ENCODE measurements at regions not wholly inside any gene's neighbourhood (a gene's known extent, or its start where the extent isn't known, plus 50 kb on each side); places are given as distances from the start of the nearest gene placed in this dataset.

DNA sequence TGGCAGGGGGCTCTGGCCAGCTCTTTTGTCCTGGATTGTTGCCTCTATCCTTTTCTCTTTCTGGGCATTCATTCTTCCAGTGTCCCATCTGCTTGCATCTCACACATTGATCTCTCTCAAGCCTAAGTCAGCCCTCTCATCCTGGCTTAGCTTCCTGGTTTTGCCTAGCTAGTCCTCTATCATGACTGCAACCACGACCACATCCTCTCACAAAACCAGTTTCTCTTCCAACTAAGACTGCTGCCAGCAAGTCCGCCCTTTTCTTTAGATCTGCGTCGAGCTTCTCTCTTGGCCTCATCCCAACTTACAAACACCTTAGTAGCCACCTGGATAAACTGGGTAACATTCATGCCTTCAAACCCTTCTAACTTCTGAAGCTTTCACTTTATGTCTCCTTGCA is 212.2 kb upstream of the HTR2A start:
- DNase-seq = no peak

DNA sequence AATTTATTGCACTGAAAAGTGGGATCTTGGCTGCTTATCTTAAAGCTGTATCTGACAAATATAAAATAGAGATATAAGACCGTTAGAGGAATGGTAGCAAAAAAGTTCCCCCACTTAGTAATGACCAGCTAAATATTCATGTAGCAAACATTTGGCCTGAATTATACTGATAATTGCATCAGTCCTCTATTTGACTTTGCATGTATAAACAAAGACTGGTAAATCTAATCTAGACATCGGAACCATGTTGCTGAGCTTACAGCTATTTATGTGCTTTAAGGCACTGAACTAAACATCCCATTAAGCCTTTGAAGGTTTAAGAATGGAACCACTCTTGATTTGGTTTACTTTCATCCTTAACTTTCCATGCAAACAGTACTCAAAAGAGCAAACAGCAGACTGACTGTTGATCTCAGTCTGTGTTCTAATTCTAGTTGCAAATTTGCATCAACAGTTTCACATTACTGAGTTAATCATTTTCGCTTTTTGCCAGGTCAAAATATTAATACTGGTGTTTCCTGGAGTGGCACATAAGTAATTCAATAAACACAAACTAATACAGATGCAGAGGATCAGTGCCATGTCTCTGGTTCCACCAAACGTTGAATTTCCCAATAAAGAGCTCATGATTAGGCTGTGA is 203.5 kb upstream of the HTR2A start:
- DNase-seq = no peak

DNA sequence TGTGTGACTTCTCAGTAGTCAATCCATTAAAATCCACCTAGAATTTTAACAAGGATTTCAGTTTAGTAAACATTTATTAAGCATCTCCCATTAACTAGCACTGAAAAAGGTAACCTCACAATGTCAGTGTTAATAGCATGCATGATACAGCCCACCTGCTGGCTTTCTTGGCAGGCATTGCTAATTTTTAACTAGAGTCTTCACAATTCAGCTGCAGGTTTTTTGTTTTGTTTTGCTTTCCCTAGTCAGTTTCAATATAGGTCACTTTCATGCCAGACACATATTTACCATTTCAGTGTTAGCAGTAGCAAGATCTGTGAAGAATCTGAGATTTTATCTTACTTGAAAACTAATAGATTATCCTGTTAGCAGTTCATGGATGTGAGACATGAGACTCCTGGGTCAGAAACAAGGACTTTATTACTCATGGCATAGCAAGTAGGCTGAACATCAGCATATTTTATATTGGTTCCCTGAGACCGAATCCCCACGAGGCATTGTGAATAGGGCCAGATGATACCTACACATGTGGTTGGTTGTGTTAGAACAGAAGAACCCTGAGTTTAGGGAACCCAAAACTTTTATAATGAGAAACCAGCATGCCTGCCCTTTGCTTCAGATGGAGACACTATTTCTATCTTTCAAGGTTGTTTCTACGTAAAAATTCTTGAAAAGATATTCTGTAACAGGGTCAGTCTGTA is 198.0 kb upstream of the HTR2A start:
- DNase-seq = no peak

DNA sequence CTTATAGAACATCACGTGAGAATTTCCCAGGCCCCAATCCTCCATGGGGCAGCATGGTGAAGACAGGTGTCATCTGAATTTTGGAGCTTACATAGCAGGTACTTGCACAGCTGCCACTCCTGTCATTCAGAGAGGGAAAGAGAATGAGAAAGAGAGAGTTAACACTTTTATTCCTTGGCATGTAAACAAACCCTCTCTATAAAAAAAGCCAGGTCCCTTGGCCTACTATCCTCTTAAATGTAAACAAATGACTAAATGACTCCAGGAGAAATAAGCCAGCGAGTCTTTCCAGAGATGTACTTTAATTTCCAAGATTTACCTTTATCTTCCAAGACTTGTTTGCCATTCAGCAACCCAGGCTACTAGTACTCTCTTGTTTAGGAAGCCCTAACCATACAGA is 195.3 kb upstream of the HTR2A start:
- no peak for DNase-seq

DNA sequence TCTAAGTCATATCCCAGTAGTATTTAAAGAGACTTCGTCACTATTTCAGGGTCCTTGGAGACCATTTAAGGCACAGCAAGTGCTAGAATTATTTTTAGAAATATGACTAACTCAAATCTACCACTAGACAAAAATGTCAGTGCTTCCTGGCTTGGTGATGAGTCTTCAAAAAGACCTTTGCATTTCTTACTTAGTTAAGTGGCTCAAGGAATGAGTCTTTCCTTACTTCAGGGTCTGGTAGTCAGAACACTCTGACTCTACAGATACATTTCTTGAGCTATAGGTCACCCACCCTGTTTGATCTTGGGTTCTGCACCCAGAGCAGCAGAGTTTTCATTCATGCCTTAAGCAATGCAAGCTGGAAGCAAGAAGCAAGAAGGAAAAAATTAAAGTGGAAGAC is 191.0 kb upstream of the HTR2A start:
- no peak for DNase-seq

DNA sequence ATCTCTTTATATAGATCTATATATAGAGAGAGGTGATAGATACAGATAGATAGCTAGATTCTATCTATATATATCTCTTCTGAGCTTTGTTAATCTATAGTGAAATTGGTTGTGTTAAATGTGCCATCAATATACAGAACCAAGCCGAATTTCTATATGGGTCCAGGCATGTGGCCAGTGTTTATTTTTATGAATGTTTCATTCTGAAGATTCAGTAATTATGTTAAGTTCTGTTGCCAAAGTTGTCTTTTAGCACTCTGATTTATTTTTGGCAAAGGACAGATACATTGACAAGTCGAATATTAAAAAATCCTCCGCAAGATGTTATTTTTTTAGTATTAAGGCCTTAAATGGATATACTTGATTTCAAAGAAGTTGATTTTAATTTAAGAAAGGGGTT is 190.4 kb upstream of the HTR2A start:
- no peak for DNase-seq

DNA sequence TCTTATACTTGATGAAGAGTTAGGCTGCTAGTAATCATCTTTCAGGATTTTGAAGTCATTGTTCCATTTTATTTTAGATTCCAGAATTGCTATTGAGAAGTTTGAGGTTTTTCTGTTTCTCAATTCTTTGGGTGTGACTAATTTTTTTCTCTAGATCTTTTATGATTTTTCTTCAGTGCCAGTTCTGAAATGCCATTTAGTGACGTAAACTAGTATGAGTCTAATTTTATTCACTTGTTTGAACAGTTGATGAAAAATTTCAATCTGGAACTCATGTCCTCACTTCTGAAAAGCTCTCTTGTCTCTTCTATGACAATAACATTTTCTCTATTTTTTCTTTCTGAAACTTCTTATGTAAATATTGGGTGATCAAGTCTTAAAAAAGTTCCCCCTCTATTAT is 188.5 kb upstream of the HTR2A start:
- DNase-seq = no peak

DNA sequence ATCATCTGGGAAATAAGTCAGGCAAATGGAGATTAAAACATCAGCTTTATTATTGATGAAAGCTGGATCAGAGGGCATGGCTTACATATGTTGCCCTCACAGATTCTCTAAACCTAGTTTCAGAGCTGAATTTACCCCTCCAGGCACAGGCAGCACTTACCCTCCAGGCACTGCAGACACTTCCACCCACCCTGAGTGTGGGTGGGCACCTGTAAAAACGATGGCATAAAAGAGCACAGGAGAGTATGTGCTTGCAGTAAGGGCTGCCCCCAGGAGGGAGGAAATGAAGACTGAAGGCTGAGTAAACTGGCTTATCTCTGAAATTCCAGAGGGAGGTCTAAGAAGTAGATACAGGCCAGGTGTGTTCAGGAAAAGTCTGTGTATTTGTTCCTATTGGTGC is 185.0 kb upstream of the HTR2A start:
- DNase-seq = no peak

DNA sequence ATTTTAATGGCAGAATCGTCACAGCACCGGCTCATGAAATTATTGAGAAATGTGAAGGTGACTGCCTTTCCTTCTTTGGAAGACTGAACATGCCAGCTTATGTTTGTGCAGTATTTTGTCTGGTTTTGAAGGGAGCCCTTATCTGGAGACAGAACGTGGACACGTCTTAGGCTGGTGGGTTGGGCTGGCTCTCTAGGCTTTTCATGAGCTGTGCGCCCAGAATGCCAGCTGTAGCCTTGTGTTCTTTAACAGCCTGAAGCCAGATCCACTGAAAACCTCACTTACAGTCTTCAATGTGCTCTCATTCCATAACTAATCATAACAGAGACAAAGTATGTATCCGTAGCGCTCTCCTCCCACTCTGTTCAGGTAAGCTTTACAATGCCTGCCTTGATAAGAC is 184.4 kb upstream of the HTR2A start:
- DNase-seq = peak in 1 of 2 donors; percentile 22

DNA sequence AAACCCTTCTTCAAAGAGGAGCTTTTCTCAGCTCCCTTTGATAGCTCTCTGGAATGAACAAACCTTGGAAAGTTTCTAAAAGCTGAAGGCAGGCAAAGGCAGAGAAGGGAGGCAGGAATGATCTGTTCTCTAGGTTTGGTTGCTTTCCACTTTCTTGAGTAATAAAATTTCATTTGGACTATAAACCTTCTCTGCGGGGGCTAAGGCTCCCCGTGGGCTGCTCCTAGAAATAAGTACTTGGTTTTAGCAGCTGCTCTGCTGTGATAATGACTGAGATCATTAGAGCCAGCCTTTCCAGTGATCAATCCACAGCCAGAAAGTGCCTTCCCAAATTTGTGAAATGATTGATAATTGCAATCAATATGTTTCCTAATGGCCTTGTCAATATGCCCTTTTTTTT is 183.8 kb upstream of the HTR2A start:
- DNase-seq = peak in 1 of 2 donors; percentile 8

DNA sequence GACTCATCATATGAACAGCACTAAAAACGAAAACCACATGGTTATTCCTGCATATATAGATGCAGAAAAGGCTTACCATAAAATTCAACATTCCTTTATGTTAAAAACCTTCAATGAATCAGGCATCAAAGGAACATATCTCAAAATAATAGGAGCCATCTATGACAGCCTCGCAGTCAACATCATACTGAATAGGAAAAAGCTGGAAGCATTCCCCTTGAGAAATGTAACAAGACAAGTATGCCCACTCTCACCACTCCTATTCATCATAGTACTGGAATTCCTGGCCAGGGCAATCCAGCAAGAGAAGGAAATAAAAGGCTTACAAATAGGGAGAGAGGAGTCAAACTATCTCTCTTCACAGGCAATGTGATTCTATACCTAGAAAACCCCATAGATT is 179.6 kb upstream of the HTR2A start:
- no peak for DNase-seq

DNA sequence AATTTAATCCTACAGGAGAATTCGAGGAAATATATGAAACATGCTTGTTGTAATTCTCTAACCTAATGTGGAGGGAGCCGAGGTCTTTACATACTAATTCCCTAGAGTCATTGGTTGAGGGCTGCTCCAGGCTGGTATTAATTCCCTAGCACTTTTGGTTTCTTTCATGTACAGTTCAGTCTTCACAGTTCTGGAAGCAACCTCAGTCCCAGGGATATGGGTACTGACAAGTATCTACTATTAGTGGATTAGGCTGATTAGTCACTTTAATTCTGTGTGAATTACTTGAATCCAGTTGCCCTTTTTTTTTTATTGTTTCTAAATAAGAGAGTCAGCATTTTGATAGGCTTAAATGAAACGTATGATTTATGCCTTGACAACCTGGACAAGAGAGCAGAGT is 172.3 kb upstream of the HTR2A start:
- no peak for DNase-seq

DNA sequence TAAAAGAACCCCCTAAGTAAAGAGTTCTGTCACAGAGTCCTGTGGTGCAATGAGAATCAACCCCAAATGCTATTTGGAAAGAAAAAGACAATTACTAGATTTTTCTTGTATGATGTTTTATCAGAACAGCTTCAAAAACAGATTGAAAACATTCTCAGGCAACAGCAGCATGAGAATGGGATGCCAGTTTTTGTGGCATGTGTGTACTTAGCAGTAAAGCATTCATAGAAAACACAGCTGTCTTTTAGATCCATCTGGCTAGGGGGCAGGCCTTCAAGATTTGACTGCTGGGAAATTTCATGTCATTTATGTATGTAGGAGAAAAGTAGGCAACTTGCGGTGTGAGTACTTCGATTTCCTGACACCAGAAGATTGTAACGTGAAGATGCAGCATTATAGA is 170.5 kb upstream of the HTR2A start:
- DNase-seq = no peak

DNA sequence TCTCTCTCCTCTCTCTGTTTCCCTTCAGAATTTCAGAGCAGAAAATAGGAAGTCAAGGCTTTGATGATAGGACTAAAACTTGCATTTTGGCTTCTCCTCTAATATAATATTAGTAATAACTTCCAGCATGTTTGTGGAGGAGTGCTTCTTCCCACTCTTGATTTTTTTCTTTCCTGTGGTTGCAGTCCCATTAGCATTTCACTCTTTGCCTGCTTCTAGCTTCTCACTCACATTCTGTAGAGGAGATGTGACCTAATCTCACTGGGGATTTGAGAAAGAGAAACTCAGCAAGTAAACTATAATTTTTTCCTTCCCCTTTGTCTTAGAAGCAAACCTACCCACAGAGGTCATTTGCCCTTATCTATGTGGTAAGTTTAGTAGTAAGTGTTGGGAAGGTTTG is 169.4 kb upstream of the HTR2A start:
- no peak for DNase-seq

DNA sequence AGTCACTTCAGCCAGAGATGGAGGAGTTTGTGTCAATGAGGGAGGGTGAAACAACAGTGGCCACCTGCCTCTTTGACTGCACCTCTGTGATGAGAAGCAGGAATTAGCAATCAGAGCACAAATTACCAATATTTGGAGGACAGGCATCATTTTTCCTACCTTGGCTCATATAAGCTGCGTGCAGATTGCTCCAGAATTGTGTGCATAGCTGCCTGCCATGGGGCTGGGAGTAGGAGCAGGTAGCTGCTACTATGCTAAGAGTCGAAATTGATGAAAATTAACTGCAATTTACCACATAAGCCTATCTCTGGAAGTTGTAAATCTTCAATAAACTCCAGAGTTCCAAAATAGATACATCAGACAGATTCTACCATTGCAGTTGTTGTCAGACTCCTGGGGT is 167.5 kb upstream of the HTR2A start:
- DNase-seq = no peak

DNA sequence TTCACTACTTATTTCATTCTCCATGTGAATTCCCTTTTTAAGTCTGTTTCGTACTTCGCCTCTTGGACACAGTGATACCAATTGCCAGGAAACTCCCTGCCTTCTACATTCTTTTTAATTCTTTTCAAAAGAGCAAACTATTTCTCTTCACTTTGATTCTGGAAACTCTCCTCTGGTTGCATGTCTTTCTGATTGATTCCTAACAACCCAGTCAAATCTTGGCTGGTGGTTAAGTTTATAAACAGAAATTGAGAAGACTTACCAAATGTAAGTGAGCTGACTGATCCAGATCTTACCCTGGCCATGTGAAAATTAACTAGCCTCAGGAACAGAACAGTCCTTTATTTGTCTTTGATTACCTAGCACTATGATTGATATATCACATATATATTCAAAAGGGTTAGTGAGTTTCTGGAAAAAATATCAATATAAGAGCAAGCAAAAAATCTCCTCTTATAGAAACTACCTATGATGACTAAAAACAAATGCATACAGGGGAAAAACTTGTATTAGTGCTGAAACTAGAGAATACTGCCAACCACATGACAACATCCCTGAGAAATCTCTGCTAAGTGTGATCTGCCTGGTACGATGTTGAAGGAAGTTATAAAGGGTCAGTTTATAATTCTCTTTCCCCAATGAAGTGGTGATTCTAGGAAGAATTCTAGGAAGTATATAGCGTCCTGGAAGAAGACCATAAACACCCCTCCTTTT is 152.6 kb upstream of the HTR2A start:
- no peak for DNase-seq

DNA sequence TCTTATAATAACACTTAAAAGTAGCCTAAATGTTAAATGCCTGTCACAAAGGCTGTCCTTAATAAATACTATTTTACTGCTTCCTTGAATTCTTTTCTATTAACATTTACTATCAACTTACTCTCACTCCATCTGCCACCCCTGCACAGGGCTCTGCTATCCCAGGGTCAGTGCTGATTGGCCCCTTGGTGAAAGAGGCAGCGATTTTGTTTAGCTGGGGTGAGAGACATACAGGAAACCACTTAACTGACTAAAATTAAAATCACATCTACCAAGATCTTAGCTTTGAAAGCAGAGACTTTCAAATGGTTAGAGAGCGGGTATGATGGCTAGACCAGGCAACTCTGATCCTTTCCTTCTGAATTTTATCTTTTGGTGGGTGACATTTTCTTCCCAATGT is 149.9 kb upstream of the HTR2A start:
- DNase-seq = no peak

DNA sequence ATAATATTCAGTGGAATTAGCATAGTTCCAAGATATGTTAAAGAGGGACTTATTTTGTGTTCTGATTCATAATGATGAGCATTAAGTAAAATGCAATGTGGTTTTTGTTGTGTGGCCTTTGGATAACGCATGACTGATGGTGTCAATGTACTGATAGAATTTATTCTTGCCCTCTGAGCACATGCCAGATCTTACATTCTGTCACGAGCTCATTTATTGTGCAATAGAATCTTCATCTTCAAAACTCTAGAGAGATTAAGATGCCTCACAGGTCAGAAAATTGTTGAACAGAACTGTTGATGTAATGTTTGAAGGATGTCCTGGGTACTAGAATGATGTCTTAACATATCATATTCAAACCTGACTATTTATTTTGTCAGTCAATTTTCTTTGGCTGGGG is 148.0 kb upstream of the HTR2A start:
- no peak for DNase-seq

DNA sequence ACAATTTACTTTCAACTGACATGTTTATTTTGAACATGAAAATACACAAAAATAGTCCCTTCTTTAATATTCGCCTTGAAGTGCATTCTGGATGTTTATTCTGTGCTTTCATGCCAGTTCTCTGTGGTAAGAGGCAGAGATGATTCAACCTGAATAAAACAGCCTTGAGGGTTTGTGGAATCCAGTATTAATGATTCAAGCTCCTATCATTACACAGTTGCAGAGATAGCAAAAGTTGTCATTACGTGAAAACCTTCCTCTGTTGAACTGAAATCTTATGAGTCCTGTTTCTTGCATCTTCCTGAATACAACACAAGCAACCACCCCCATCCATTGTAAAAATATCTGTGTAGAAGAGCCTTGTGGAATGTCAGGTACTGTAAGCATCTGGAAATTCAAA is 142.3 kb upstream of the HTR2A start:
- no peak for DNase-seq

DNA sequence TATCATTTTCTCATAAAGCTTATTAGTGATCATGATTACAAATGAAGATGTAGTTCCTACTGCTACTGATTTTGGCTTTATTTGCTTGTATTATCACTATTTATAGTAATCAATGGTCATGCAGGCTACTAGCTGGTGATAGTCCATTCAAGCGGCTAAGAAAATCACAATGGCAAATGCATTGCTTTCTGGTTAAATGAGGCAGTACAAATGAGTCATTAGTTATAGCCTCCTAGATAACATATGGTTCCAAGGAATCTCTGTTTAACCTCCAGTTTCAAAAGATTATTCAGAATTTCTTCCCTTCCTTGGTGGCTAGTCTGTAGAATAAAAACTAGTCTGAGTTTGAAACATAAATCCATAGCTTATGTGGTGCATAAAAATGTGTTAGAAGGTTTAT is 141.3 kb upstream of the HTR2A start:
- no peak for DNase-seq

DNA sequence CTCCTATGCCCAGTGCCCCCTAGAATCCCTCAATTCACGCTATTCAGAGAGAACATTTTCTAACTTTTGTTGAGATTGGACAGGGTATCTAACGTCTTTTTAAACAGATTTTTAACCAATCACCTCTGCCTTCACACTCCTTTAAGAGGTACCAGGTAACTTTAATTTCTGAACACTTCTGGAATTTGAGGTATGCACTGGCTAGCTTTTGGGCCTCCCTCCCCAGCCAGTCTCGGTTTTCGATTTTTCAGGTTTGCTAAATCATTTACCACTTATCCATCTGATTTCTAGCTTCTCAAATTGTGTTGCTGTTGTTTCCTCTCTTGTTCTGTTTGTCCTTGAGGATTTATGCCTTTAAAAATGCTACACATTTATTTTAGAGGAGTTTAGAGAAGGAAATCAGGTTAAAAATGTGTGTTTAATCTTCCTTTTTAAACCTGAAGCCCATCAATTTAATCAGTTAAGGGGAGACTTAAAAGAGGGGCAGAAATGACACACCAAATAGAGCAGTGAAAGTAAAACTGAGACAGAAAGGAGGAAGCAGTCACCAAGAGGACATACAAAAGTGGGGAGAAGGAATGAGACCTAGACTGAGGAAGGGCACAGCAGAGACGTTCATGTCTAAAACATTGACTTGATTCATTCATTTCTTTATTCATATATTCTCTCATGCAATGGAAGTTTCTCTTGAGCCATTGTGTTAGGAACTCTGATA is 139.6 kb upstream of the HTR2A start:
- DNase-seq = no peak

DNA sequence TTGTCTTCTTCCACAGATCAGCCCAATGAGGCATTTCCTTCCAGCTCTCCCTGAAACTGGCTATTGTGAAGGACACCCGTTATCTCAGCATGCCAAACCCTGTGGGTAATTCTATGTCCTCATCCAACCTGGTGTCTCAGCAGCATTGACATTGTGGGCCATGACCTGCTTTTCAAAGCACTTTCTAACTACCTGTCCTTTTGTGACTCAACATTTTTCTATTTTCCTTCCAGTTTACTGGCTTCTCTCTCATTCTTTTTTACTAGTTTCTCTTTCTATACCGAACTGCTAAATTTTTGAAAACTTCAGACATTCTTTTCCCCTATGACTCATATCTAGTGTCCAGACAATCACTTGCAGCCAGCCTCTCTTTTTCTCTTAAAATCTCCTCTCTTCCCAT is 136.4 kb upstream of the HTR2A start:
- no peak for DNase-seq

DNA sequence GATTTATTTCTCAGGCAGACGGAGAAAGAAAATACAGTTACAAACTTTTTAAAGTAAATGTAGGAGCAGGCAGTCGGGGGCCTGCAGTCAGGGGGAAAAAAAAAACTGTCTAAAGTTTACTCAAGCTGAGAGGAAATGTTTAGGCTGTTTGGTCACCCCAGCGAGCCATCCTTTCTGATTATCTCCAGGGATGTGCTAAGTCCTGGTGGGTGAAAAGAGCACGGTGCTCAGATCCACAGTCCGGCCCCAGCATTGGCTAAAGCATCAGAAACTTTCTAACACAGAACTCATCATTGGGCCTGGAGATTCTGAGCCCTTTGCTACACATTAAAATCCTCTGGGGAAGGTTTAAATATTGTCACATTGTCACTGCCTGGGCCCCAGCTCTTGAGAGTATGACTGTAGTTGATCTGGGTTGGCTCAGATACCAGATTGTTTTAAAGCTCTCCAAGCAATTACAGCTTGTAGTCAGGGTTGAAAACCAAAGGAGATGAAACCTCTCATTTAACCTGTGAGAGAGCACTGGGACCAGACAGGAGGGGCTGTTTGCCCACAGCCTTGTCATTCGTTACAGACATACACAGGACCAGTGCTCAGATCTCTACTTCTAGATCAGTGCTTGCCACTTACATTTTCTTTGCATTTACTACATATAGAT is 131.1 kb upstream of the HTR2A start:
- DNase-seq = no peak

All from hippocampal formation (tissue), 2 donors.